H1 (cell line): ENCODE measurements at regions not wholly inside any gene's neighbourhood (a gene's known extent, or its start where the extent isn't known, plus 50 kb on each side); places are given as distances from the start of the nearest gene placed in this dataset.

Experiments used
- CTCF ChIA-PET: fragments of 300-600 bp; sonication (Branson Sonifier 250); formaldehyde crosslinking; loops from one replicate; lab custom pipeline; 2021; ENCODE audit not compliant: partially characterized antibody; lab: Charles Lee
- POLR2A ChIA-PET: fragments of 300-600 bp; sonication (Branson Sonifier 250); formaldehyde crosslinking; loops from one replicate; lab custom pipeline; 2021; ENCODE audit warnings: inconsistent platforms; ENCODE audit not compliant: partially characterized antibody; lab: Charles Lee
- DNase-seq, 2 experiments: peaks; one replicate each; pipeline versions ENCODE4 v3.0.0 to v3.0.0-alpha.2; 2010 to 2022; ENCODE audit warnings: low spot score in 2 of 2, low read depth in 1 of 2, mixed read lengths in 1 of 2
- FAIRE-seq: peaks from 2 replicates; lab custom pipeline; 2011; peaks lifted over from hg19 to GRCh38; lab: Jason Lieb, UNC
- H2AFZ ChIP-seq: 2 replicates; pipeline ENCODE4 v1.8.1; 2012; ENCODE audit warnings: low read length, inconsistent platforms
- H2AK5ac ChIP-seq: 2 replicates; pipeline ENCODE4 v1.6.1; 2013; ENCODE audit warnings: low read depth, low read length
- H2BK120ac ChIP-seq: replicated peaks from 2 replicates; pipeline ENCODE3; 2013; ENCODE audit warnings: low read depth, low read length, inconsistent platforms
- H2BK12ac ChIP-seq: 2 replicates; pipeline ENCODE4 v1.6.1; 2013; ENCODE audit warnings: low read depth, low read length
- H2BK15ac ChIP-seq: 2 replicates; pipeline ENCODE4 v1.6.1; 2013; ENCODE audit warnings: low read length
- H2BK20ac ChIP-seq: 2 replicates; pipeline ENCODE4 v1.6.1; 2013; ENCODE audit warnings: low read length
- H2BK5ac ChIP-seq: 2 replicates; pipeline ENCODE4 v1.6.1; 2013; ENCODE audit warnings: low read depth, low read length
- H3K14ac ChIP-seq: 2 replicates; pipeline ENCODE4 v1.6.1; 2013; ENCODE audit warnings: inconsistent platforms; ENCODE audit not compliant: insufficient read length
- H3K18ac ChIP-seq: 2 replicates; pipeline ENCODE4 v1.6.1; 2013; ENCODE audit warnings: low read length; ENCODE audit errors: extremely low read depth
- H3K23ac ChIP-seq: 2 replicates; pipeline ENCODE4 v1.6.1; 2013; ENCODE audit warnings: inconsistent platforms; ENCODE audit not compliant: insufficient read length
- H3K23me2 ChIP-seq: 2 replicates; pipeline ENCODE4 v1.6.1; 2013; ENCODE audit warnings: low read depth, low read length
- H3K27ac ChIP-seq: 2 replicates; pipeline ENCODE4 v1.6.1; 2011; ENCODE audit warnings: low read depth, low read length, inconsistent platforms
- H3K27me3 ChIP-seq, 4 experiments: replicated peaks in 1 of 4; 1 replicate in 1 of 4; 2 replicates in 3 of 4; pipeline versions ENCODE4 v1.6.1 to v1.8.1; 2011 to 2013; ENCODE audit warnings: low read length in 3 of 4, mild to moderate bottlenecking in 3 of 4, inconsistent platforms in 2 of 4, mixed read lengths in 2 of 4, moderate library complexity in 1 of 4; ENCODE audit not compliant: control insufficient read depth in 3 of 4, insufficient read depth in 3 of 4; ENCODE audit errors: extremely low read depth in 1 of 4
- H3K36me3 ChIP-seq, 4 experiments: 2 replicates each; pipeline versions ENCODE4 v1.6.1 to v1.8.1; 2011 to 2013; ENCODE audit warnings: mild to moderate bottlenecking in 4 of 4, low read length in 3 of 4, moderate library complexity in 2 of 4, control low read depth in 1 of 4, inconsistent platforms in 1 of 4; ENCODE audit not compliant: insufficient read depth in 4 of 4, control insufficient read depth in 2 of 4
- H3K4ac ChIP-seq: replicated peaks from 2 replicates; pipeline ENCODE3; 2013; ENCODE audit warnings: low read length, low read depth, mixed read lengths, inconsistent platforms; ENCODE audit not compliant: insufficient read length
- H3K4me1 ChIP-seq, 4 experiments: replicated peaks in 1 of 4; 1 replicate in 1 of 4; 2 replicates in 3 of 4; pipeline versions ENCODE4 v1.6.1 to v1.8.1; 2011 to 2013; ENCODE audit warnings: low read length in 3 of 4, inconsistent platforms in 2 of 4, mixed read lengths in 1 of 4; ENCODE audit not compliant: insufficient read depth in 4 of 4, control insufficient read depth in 3 of 4
- H3K4me2 ChIP-seq, 2 experiments: 2 replicates each; pipeline versions ENCODE4 v1.6.1 to v1.8.1; 2011 to 2013; ENCODE audit warnings: low read depth in 2 of 2, low read length in 2 of 2, control low read depth in 1 of 2, inconsistent platforms in 1 of 2, mild to moderate bottlenecking in 1 of 2; ENCODE audit not compliant: insufficient read depth in 1 of 2
- H3K4me3 ChIP-seq, 4 experiments: fragments of 200-600, 300-600 bp in 1 of 4; sonication (generic), shearing (Covaris generic), sonication (Bioruptor Twin) in 1 of 4; 2 replicates each; pipeline versions ENCODE4 v1.5.1 to v1.8.1; 2011 to 2016; ENCODE audit warnings: low read length in 4 of 4, low read depth in 3 of 4, control low read depth in 2 of 4, inconsistent platforms in 2 of 4, mild to moderate bottlenecking in 2 of 4, mixed read lengths in 1 of 4, moderate library complexity in 1 of 4; ENCODE audit not compliant: insufficient read depth in 2 of 4; ENCODE audit errors: extremely low read depth in 1 of 4
- H3K56ac ChIP-seq: replicated peaks from 2 replicates; pipeline ENCODE3; 2013; ENCODE audit warnings: low read depth, mild to moderate bottlenecking, mixed read lengths, low read length, inconsistent platforms; ENCODE audit not compliant: insufficient read length
- H3K79me1 ChIP-seq: 2 replicates; pipeline ENCODE4 v1.6.1; 2013; ENCODE audit warnings: low read depth, low read length, control low read depth
- H3K79me2 ChIP-seq, 2 experiments: 2 replicates each; pipeline versions ENCODE4 v1.6.1 to v1.8.1; 2012 to 2013; ENCODE audit warnings: low read length in 2 of 2, mild to moderate bottlenecking in 2 of 2, inconsistent platforms in 1 of 2; ENCODE audit not compliant: insufficient read depth in 2 of 2, control insufficient read depth in 1 of 2
- H3K9ac ChIP-seq, 4 experiments: replicated peaks in 1 of 4; 1 replicate in 1 of 4; 2 replicates in 3 of 4; pipeline versions ENCODE4 v1.6.1 to v1.8.1; 2011 to 2013; ENCODE audit warnings: low read depth in 3 of 4, low read length in 3 of 4, control low read depth in 2 of 4, mild to moderate bottlenecking in 2 of 4, moderate library complexity in 2 of 4, inconsistent platforms in 1 of 4; ENCODE audit errors: extremely low read depth in 1 of 4
- H3K9me3 ChIP-seq, 2 experiments: 2 replicates each; pipeline versions ENCODE4 v1.6.1 to v1.8.1; 2012 to 2013; ENCODE audit warnings: mild to moderate bottlenecking in 2 of 2, moderate library complexity in 2 of 2, control low read depth in 1 of 2, inconsistent platforms in 1 of 2, low read depth in 1 of 2, low read length in 1 of 2, mixed read lengths in 1 of 2; ENCODE audit not compliant: insufficient read depth in 2 of 2
- H4K20me1 ChIP-seq, 2 experiments: replicated peaks in 1 of 2; 2 replicates each; pipeline versions ENCODE3 to v1.8.1; 2011 to 2013; ENCODE audit warnings: inconsistent platforms in 2 of 2, low read length in 2 of 2, mild to moderate bottlenecking in 1 of 2; ENCODE audit not compliant: insufficient read depth in 2 of 2, control insufficient read depth in 1 of 2
- H4K5ac ChIP-seq: 2 replicates; pipeline ENCODE4 v1.6.1; 2013; ENCODE audit warnings: low read length, low read depth, mixed read lengths, inconsistent platforms; ENCODE audit not compliant: insufficient read length
- H4K8ac ChIP-seq: 2 replicates; pipeline ENCODE4 v1.8.0; 2013; ENCODE audit warnings: mild to moderate bottlenecking, moderate library complexity, low read length, inconsistent platforms; ENCODE audit not compliant: insufficient read depth; ENCODE audit errors: extremely low read depth
- H4K91ac ChIP-seq: replicated peaks from 2 replicates; pipeline ENCODE3; 2013; ENCODE audit warnings: low read length, mixed read lengths, inconsistent platforms; ENCODE audit not compliant: insufficient read length
- E2F6 ChIP-seq: IDR thresholded peaks from 2 replicates; pipeline ENCODE4 v1.6.1; 2012; ENCODE audit warnings: inconsistent platforms
- JUN ChIP-seq: IDR thresholded peaks from 2 replicates; pipeline ENCODE4 v1.6.1; 2011; ENCODE audit warnings: low read depth, mild to moderate bottlenecking, improper control_type of control experiment, low read length
- KDM1A ChIP-seq: fragments of 200-600, 300-600 bp; sonication (generic); IDR thresholded peaks from 2 replicates; pipeline ENCODE4 v1.7.1; 2016; ENCODE audit warnings: mild to moderate bottlenecking, low read length, borderline replicate concordance
- KDM5A ChIP-seq: fragments of 200-600 bp; IDR thresholded peaks from 2 replicates; pipeline ENCODE4 v1.7.1; 2012; ENCODE audit warnings: mild to moderate bottlenecking, low read length, inconsistent platforms, mixed read lengths
- MAX ChIP-seq: IDR thresholded peaks from 2 replicates; pipeline ENCODE4 v1.6.1; 2012; ENCODE audit warnings: inconsistent platforms
- SIN3A ChIP-seq, 2 experiments: IDR thresholded peaks in 1 of 2; conservative IDR thresholded peaks in 1 of 2; 2 replicates each; pipeline ENCODE4 v1.6.1; 2011 to 2012; ENCODE audit warnings: low read length in 2 of 2, improper control_type of control experiment in 1 of 2, low read depth in 1 of 2, mild to moderate bottlenecking in 1 of 2
- SP2 ChIP-seq: IDR thresholded peaks from 2 replicates; pipeline ENCODE4 v1.6.1; 2012; ENCODE audit warnings: mild to moderate bottlenecking, low read length, inconsistent platforms
- SUZ12 ChIP-seq: fragments of 200-600 bp; sonication (generic); IDR thresholded peaks from 2 replicates; pipeline ENCODE4 v1.6.1; 2012; ENCODE audit warnings: mild to moderate bottlenecking, inconsistent platforms, low read length, moderate library complexity, mixed read lengths
- USF2 ChIP-seq: IDR thresholded peaks from 2 replicates; pipeline ENCODE4 v1.6.1; 2011; ENCODE audit warnings: low read length, improper control_type of control experiment
- WGBS, 2 experiments: shearing (Covaris generic) in 1 of 2; methylation state at CpG; one replicate each; pipeline versions ENCODE4 v1.1.6 to v1.1.7; 2013 to 2015; ENCODE audit warnings: low lambda C conversion rate in 2 of 2, mixed read lengths in 2 of 2, inconsistent platforms in 1 of 2, low coverage in 1 of 2, missing lambda C conversion rate in 1 of 2; ENCODE audit not compliant: insufficient replicate concordance in 2 of 2, insufficient coverage in 1 of 2, insufficient read length in 1 of 2; ENCODE audit errors: extremely low coverage in 1 of 2, missing lambda C conversion rate in 1 of 2; 5-methylcytosine and 5-hydroxymethylcytosine counted together
- TF ChIP-seq, protein P1 (sequence below): IDR thresholded peaks from 2 replicates; pipeline ENCODE4 v1.6.1; 2012; ENCODE audit warnings: low read length, inconsistent platforms

- CTCF ChIA-PET = interaction anchor here (0.9 to 1.0 kb wide), 2 partner anchors 21 to 417 kb away, joined by 3 read pairs; no protein-coding TSS in a partner anchor
- POLR2A ChIA-PET = no interaction called here
- H4K91ac ChIP-seq = no peak overlapping the region
- TF ChIP-seq SUZ12 = no peak
- no peak for TF ChIP-seq KDM5A
- TF ChIP-seq SP2 = no peak
- no peak for TF ChIP-seq MAX
- TF ChIP-seq USF2 = no peak
- no peak for TF ChIP-seq KDM1A
- no peak for TF ChIP-seq JUN
- no peak for TF ChIP-seq SIN3A (conservative IDR thresholded peaks at IDR 0.05 in 1 of 2, IDR thresholded peaks at IDR 0.05 in 1 of 2; ENCODE audit: low read depth in 1 of 2, low read length in 2 of 2)
- TF ChIP-seq, protein P1, sequence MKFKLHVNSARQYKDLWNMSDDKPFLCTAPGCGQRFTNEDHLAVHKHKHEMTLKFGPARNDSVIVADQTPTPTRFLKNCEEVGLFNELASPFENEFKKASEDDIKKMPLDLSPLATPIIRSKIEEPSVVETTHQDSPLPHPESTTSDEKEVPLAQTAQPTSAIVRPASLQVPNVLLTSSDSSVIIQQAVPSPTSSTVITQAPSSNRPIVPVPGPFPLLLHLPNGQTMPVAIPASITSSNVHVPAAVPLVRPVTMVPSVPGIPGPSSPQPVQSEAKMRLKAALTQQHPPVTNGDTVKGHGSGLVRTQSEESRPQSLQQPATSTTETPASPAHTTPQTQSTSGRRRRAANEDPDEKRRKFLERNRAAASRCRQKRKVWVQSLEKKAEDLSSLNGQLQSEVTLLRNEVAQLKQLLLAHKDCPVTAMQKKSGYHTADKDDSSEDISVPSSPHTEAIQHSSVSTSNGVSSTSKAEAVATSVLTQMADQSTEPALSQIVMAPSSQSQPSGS = no peak
- no peak for TF ChIP-seq E2F6
These were observed 420.3 kb upstream of the MMADHC start for GRCh38 chr2:150007815-150008430.

More at GRCh38 chr2:150007815-150008430, 420.3 kb upstream of the MMADHC start:
- Histone ChIP-seq H2BK15ac (no peak overlapping the region), H4K20me1 (no peaks in the 10 kb centered on the region), H3K36me3 (no peaks in the 10 kb centered on the region), H3K23ac (no peak overlapping the region), H3K14ac (no peak overlapping the region), H3K18ac (no peak overlapping the region), H2BK5ac (no peak overlapping the region), H2BK20ac (no peak overlapping the region), H4K8ac (no peak overlapping the region), H3K79me2 (no peaks in the 10 kb centered on the region), H3K27ac (no peak overlapping the region), H3K23me2 (no peaks in the 10 kb centered on the region), H3K4me3 (no peak overlapping the region), H3K9me3 (no peaks in the 10 kb centered on the region; a peak in 1 of 4 replicates), H3K9ac (no peak overlapping the region), H2BK120ac (no peak overlapping the region), H3K27me3 (no peaks in the 10 kb centered on the region), H3K56ac (no peak overlapping the region), H3K79me1 (no peaks in the 10 kb centered on the region), H2AFZ (no peak overlapping the region), H3K4ac (no peak overlapping the region), H4K5ac (no peak overlapping the region), H3K4me2 (no peak overlapping the region), H2AK5ac (no peak overlapping the region), H3K4me1 (no peaks in the 10 kb centered on the region), H2BK12ac (no peak overlapping the region)
- FAIRE-seq (no peak), DNase-seq (no peak)
- 91% methylated on average over 1 of the region's 1 CpG; no CpG with 5 or more reads in 1 of the 2 experiments for WGBS, 2 experiments
